Stimulated activated naive CD4-positive, alpha-beta T cell treated with Interleukin-2 at 50 U/mL for 16 hours (primary cell): ENCODE measurements at regions not wholly inside any gene's neighbourhood (a gene's known extent, or its start where the extent isn't known, plus 50 kb on each side); places are given as distances from the start of the nearest gene placed in this dataset.
"Not testable (repeated sequence)": the region's sequence is repeated elsewhere in the genome, so short reads cannot be mapped to it uniquely, and the experiment has no call there.

ENCODE experiments used
- DNase-seq: peaks from one replicate; lab custom pipeline; 2025; lab: John Stamatoyannopoulos, UW

DNA sequence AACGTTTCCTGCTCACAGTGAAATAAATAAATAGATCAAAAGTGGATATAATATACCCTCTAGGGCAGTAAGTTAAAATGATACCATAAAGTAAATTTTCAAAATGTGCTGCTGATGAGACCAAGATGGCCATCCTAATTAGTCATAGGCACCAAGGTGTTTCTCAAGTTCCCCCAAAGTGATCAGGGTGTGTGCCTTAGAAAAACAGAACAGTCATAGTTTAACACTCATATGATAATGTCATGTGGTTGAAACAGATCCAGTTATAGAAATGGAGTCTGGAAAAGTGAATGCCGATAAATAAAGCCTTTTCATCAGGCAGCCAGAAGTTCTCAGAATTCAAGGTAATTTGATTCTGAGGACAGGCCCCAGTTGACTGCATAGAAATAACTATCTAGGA, 161.5 kb upstream of the CDKN2B start:
- DNase-seq, result no peak

GRCh38 chr9:22170990-22171670, 162.0 kb upstream of the CDKN2B start:
- DNase-seq, result no peak

- no peak for DNase-seq
Observed at GRCh38 chr9:22171691-22172090, 162.6 kb upstream of the CDKN2B start.

DNA sequence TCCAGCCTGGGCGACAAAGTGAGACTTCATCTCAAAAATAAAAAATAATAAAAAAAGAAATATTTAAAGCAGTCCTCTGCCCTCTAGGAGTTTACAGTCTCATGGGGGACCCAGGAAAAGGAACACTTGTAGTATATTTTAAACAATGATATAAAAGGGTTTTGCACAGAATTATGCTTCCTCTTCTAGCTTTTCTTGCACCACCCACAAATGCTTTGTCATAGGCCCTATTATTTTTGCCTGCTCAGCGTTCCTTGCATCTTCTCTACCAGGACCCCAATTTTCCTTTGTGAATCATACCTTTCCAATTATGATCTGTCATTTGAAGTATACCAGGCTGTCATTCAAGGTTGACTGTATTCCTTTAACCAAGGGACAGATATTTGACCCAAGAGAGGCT, 164.8 kb upstream of the CDKN2B start:
- no peak for DNase-seq

- no peak for DNase-seq
Observed at GRCh38 chr9:22175972-22176545, 167.0 kb upstream of the CDKN2B start.

- not testable (repeated sequence) for DNase-seq
Observed at GRCh38 chr9:22181021-22181420, 171.9 kb upstream of the CDKN2B start.

- no peak for DNase-seq
Observed at GRCh38 chr9:22189471-22189870, 180.4 kb upstream of the CDKN2B start.

DNA sequence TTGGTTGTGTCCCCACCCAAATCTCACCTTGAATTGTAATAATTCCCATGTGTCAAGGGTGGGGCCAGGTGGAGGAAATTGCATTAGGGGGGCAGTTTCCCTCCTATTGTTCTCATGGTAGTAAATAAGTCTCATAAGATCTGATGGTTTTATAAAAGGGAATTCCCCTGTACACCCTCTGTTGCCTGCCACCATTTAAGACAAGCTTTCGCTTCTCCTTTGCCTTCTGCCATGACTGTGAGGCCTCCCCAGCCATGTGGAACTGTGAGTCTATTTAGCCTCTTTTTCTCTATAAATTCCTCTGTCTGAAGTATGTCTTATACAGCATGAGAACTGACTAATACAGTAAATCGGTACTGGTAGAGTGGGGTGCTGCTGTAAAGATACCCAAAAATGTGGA, 187.9 kb upstream of the CDKN2B start:
- not testable (repeated sequence) for DNase-seq

- no peak for DNase-seq
Observed at GRCh38 chr9:22198681-22199080, 189.6 kb upstream of the CDKN2B start.

GRCh38 chr9:22201256-22201655, 192.2 kb upstream of the CDKN2B start:
- no peak for DNase-seq

- DNase-seq, result no peak
Observed at GRCh38 chr9:22203371-22204138, 194.4 kb upstream of the CDKN2B start.

GRCh38 chr9:22204240-22204639, 195.1 kb upstream of the CDKN2B start:
- no peak for DNase-seq

DNA sequence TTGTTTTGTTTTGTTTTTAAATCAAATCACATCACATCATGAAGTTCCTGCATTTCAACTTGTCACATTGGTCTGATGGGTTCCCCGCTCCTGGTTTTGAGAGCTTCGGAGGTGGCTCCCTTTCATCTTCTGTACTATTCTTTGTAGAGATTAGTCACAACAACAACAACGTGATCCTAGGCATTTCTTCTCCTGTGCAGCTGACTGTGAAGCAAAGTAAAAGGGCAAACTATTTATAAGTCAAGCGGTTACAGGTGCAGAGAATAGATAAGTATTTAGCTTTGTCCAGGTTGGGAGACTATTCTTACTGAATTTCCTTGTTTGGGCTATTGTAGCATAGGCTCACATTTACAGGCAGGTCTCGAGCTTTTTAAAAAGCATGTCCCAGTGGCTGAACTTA, 197.7 kb upstream of the CDKN2B start:
- no peak for DNase-seq

DNA sequence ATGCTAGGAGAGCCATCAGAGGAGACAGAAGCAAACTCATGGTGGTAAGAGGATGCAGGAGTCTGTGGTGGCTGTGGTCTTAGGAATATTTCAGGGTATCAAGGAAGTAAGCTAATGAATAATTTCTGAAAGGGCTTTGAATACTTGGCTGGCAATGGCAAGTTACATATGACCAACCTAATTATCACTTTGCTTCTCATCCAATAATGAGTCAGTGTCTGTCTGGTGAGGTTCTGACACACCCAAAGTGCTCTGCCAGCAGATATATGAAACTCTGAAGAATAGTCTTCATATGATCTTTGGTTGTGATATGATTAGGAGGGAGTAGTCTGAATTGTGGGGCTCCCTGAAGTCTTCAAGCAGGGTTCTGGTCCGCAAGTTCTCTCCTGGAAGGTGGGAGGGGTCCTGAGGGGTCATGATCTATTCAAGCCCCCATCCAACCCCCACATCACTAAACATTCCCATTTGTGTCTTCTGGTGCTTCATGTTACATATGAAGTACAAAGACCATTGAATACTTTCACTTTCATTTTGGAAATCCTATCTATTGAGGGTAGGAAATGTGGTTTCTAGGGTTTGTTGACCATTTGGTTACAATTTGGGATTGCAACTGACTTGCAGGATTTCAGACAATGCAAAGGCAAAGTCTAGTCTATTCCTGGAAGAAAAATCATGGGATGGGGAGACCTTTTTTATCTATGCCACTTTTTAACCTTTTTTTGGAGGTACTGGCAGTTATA, 199.9 kb upstream of the CDKN2B start:
- DNase-seq, result no peak

GRCh38 chr9:22210262-22210661, 201.2 kb upstream of the CDKN2B start:
- no peak for DNase-seq

DNA sequence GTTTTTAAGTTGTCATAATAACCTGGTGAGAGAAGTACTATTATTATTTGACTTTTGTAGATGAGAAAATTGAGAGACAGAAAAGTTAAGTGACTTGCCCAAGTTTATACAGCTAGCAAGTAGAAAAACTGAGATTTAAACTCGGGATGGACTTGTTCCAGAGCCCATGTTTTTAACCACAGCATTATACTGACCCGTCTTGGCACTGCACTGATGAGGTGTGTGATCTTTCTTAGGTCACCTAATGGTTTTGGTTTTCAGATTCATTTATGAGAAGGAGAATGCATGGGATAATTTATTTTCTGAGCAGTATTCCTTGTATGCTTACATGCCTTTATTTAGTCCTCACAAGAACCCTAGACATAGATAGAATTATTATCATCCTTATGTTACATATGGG, 201.8 kb upstream of the CDKN2B start:
- no peak for DNase-seq

- no peak for DNase-seq
Observed at GRCh38 chr9:22211588-22212360, 202.7 kb upstream of the CDKN2B start.

DNA sequence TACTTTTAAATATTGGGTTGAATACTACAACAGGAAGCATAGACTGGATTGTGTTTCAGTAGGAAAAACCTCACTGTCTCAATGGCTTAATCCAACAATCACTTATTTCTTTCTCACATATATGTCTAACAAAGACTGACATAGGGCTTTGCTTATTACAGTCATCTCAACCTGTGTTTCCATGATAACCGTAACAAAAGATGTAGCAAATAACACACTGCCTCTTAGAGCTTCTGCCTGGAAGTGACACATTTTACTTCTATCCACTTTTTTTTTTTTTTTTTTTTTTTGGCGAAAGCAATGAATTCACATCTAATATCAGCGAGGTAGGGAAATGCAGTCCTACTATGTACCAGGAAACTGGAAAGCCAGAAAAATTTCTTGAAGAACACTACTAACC, 204.9 kb upstream of the CDKN2B start:
- no peak for DNase-seq

- DNase-seq, result no peak
Observed at GRCh38 chr9:22214497-22215031, 205.5 kb upstream of the CDKN2B start.

- DNase-seq, result no peak
Observed at GRCh38 chr9:22215521-22215920, 206.4 kb upstream of the CDKN2B start.

- no peak for DNase-seq
Observed at GRCh38 chr9:22216730-22217172, 207.6 kb upstream of the CDKN2B start.

DNA sequence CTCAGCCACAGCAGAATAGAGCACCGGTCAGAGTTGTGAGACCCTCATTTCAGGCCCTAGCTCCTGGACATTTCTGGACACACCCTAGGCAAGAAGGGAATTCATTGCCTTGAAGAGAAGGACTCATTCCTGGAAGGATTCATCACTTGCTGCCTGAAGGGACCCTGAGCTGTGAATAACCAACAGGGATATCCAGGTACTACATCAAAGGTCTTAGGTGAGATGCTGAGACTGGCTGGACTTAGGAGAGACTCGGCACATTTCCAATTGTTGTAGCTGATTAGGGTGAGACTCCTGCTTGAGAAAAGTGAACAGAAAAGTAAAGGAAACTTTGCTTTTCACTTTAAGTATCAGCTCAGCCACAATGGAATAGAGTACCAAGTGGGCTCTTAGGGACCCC, 208.1 kb upstream of the CDKN2B start:
- no peak for DNase-seq
